B cell (primary cell): ENCODE measurements at regions not wholly inside any gene's neighbourhood (a gene's known extent, or its start where the extent isn't known, plus 50 kb on each side); places are given as distances from the start of the nearest gene placed in this dataset.

Experiments
- EZH2 ChIP-seq: IDR thresholded peaks from 2 replicates; pipeline ENCODE4 v1.6.1; 2012; ENCODE audit warnings: borderline replicate concordance, low read depth, mild to moderate bottlenecking, moderate library complexity, low read length; ENCODE audit not compliant: insufficient read depth, poor library complexity, severe bottlenecking
- TF ChIP-seq, protein P1 (sequence below): fragments of 200-600 bp; IDR thresholded peaks from one replicate; pipeline ENCODE4 v1.8.0; 2022; ENCODE audit warnings: antibody characterized with exemption, mild to moderate bottlenecking

GRCh38 chr5:159566832-159567231 lies 236.5 kb upstream of the IL12B start:
- TF ChIP-seq, protein P1, sequence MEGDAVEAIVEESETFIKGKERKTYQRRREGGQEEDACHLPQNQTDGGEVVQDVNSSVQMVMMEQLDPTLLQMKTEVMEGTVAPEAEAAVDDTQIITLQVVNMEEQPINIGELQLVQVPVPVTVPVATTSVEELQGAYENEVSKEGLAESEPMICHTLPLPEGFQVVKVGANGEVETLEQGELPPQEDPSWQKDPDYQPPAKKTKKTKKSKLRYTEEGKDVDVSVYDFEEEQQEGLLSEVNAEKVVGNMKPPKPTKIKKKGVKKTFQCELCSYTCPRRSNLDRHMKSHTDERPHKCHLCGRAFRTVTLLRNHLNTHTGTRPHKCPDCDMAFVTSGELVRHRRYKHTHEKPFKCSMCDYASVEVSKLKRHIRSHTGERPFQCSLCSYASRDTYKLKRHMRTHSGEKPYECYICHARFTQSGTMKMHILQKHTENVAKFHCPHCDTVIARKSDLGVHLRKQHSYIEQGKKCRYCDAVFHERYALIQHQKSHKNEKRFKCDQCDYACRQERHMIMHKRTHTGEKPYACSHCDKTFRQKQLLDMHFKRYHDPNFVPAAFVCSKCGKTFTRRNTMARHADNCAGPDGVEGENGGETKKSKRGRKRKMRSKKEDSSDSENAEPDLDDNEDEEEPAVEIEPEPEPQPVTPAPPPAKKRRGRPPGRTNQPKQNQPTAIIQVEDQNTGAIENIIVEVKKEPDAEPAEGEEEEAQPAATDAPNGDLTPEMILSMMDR: no peak
- TF ChIP-seq EZH2: no peak
